HTR-8/SVneo (cell line): ENCODE measurements at regions not wholly inside any gene's neighbourhood (a gene's known extent, or its start where the extent isn't known, plus 50 kb on each side); places are given as distances from the start of the nearest gene placed in this dataset.
"Not testable (repeated sequence)": the region's sequence is repeated elsewhere in the genome, so short reads cannot be mapped to it uniquely, and the experiment has no call there.

ENCODE experiments used
- DNase-seq: peaks from one replicate; pipeline ENCODE4 v3.0.0; 2011; ENCODE audit warnings: low spot score, mixed read lengths; ENCODE audit not compliant: insufficient read length
- FAIRE-seq: peaks from 2 replicates; lab custom pipeline; 2011; peaks lifted over from hg19 to GRCh38; lab: Jason Lieb, UNC

- no peak for FAIRE-seq
- DNase-seq = no peak
Measured at GRCh38 chr2:595831-596592, 81.2 kb downstream of the TMEM18 start.

- FAIRE-seq (no peak), DNase-seq (no peak)
Measured at GRCh38 chr2:595141-595815, 81.9 kb downstream of the TMEM18 start.

GRCh38 chr2:594297-594949, 82.8 kb downstream of the TMEM18 start:
- FAIRE-seq (peak; percentile 20), DNase-seq (no peak)

GRCh38 chr2:593356-594026, 83.7 kb downstream of the TMEM18 start:
- DNase-seq (no peak), FAIRE-seq (peak; percentile 13)

GRCh38 chr2:592737-593136, 84.5 kb downstream of the TMEM18 start:
- no peak for DNase-seq
- FAIRE-seq = no peak

- FAIRE-seq (no peak), DNase-seq (no peak)
Measured at GRCh38 chr2:590214-591175, 86.7 kb downstream of the TMEM18 start.

GRCh38 chr2:589281-590130, 87.7 kb downstream of the TMEM18 start:
- FAIRE-seq = no peak
- DNase-seq = no peak

- FAIRE-seq (no peak), DNase-seq (no peak)
Measured at GRCh38 chr2:588074-588645, 89.0 kb downstream of the TMEM18 start.

GRCh38 chr2:587087-587960, 89.9 kb downstream of the TMEM18 start:
- no peak for DNase-seq
- FAIRE-seq = peak; percentile 42

- DNase-seq = no peak
- peak; percentile 46 for FAIRE-seq
Measured at GRCh38 chr2:586641-587076, 90.5 kb downstream of the TMEM18 start.

GRCh38 chr2:584863-585823, 92.1 kb downstream of the TMEM18 start:
- FAIRE-seq (no peak), DNase-seq (no peak)

GRCh38 chr2:583666-584065, 93.5 kb downstream of the TMEM18 start:
- DNase-seq (no peak), FAIRE-seq (peak; percentile 51)

GRCh38 chr2:582792-583528, 94.2 kb downstream of the TMEM18 start:
- no peak for DNase-seq
- FAIRE-seq = no peak

GRCh38 chr2:582289-582688, 94.9 kb downstream of the TMEM18 start:
- peak; percentile 38 for FAIRE-seq
- not testable (repeated sequence) for DNase-seq

GRCh38 chr2:579961-580360, 97.2 kb downstream of the TMEM18 start:
- DNase-seq (no peak), FAIRE-seq (no peak)
